ENCODE measurements at regions not wholly inside any gene's neighbourhood (a gene's known extent, or its start where the extent isn't known, plus 50 kb on each side); places are given as distances from the start of the nearest gene placed in this dataset.
"Not testable (repeated sequence)": the region's sequence is repeated elsewhere in the genome, so short reads cannot be mapped to it uniquely, and the experiment has no call there.

- DNase-seq (ENCODE audit: extremely low read depth, insufficient read length) = no peak
Observed at GRCh38 chr12:127169321-127170181, 1097.4 kb upstream of the TMEM132C start.

GRCh38 chr12:127170226-127171180 is 1096.5 kb upstream of the TMEM132C start:
- Histone ChIP-seq H3K27me3 (replicated peaks; ENCODE audit: control insufficient read depth, insufficient read depth, low read length) (no peaks in the 10 kb centered on the region), H3K36me3 (ENCODE audit: control insufficient read depth, insufficient read depth, low read length) (no peaks in the 10 kb centered on the region), H3K4me3 (replicated peaks; ENCODE audit: low read depth, low read length) (no peak overlapping the region)
- no peak for DNase-seq (ENCODE audit: extremely low read depth, insufficient read length)
- TF ChIP-seq CTCF (IDR thresholded peaks at IDR 0.05; ENCODE audit: insufficient read depth, low read length, poor library complexity, severe bottlenecking) = no peak

More at GRCh38 chr12:127169321-127170181, 1097.4 kb upstream of the TMEM132C start:
- no peak for TF ChIP-seq CTCF (IDR thresholded peaks at IDR 0.05; ENCODE audit: insufficient read depth, low read length, poor library complexity, severe bottlenecking)
- H3K4me3 ChIP-seq (replicated peaks; ENCODE audit: low read depth, low read length) = no peak overlapping the region
- no peaks in the 10 kb centered on the region for H3K36me3 ChIP-seq (ENCODE audit: control insufficient read depth, insufficient read depth, low read length)
- H3K27me3 ChIP-seq (replicated peaks; ENCODE audit: control insufficient read depth, insufficient read depth, low read length) = no peaks in the 10 kb centered on the region

- Histone ChIP-seq H3K27me3 (replicated peaks; ENCODE audit: control insufficient read depth, insufficient read depth, low read length) (no peaks in the 10 kb centered on the region), H3K36me3 (ENCODE audit: control insufficient read depth, insufficient read depth, low read length) (no peaks in the 10 kb centered on the region), H3K4me3 (replicated peaks; ENCODE audit: low read depth, low read length) (no peak overlapping the region)
- no peak for TF ChIP-seq CTCF (IDR thresholded peaks at IDR 0.05; ENCODE audit: insufficient read depth, low read length, poor library complexity, severe bottlenecking)
- DNase-seq (ENCODE audit: extremely low read depth, insufficient read length) = no peak
Observed at GRCh38 chr12:127172861-127173260, 1094.1 kb upstream of the TMEM132C start.

DNA sequence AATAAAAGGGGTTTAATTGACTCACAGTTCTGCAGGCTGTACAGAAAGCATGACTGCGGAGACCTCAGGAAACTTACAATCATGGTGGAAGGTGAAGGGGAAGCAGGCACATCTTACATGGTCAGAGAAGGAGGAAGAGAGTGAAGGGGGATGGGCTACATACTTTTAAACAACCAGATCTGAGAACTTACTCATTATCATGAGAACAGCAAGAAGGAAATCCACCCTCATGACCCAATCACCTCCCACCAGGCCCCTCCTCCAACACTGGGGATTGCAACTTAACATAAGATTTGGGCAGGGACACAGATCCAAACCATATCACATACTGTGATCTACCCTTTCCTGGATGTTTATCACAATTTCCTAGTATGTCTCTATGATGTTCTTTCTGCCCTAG is 1093.0 kb upstream of the TMEM132C start:
- not testable (repeated sequence) for H3K36me3 ChIP-seq (ENCODE audit: control insufficient read depth, insufficient read depth, low read length); H3K4me3 ChIP-seq (replicated peaks; ENCODE audit: low read depth, low read length); DNase-seq (ENCODE audit: extremely low read depth, insufficient read length); H3K27me3 ChIP-seq (replicated peaks; ENCODE audit: control insufficient read depth, insufficient read depth, low read length)

GRCh38 chr12:127174881-127175280 is 1092.1 kb upstream of the TMEM132C start:
- TF ChIP-seq CTCF (IDR thresholded peaks at IDR 0.05; ENCODE audit: insufficient read depth, low read length, poor library complexity, severe bottlenecking) = no peak
- no peak overlapping the region for H3K4me3 ChIP-seq (replicated peaks; ENCODE audit: low read depth, low read length)
- no peaks in the 10 kb centered on the region for H3K27me3 ChIP-seq (replicated peaks; ENCODE audit: control insufficient read depth, insufficient read depth, low read length)
- H3K36me3 ChIP-seq (ENCODE audit: control insufficient read depth, insufficient read depth, low read length) = no peaks in the 10 kb centered on the region
- DNase-seq (ENCODE audit: extremely low read depth, insufficient read length) = no peak

- Histone ChIP-seq H3K27me3 (replicated peaks; ENCODE audit: control insufficient read depth, insufficient read depth, low read length) (no peaks in the 10 kb centered on the region), H3K36me3 (ENCODE audit: control insufficient read depth, insufficient read depth, low read length) (no peaks in the 10 kb centered on the region), H3K4me3 (replicated peaks; ENCODE audit: low read depth, low read length) (no peak overlapping the region)
- no peak for DNase-seq (ENCODE audit: extremely low read depth, insufficient read length)
- no peak for TF ChIP-seq CTCF (IDR thresholded peaks at IDR 0.05; ENCODE audit: insufficient read depth, low read length, poor library complexity, severe bottlenecking)
Observed at GRCh38 chr12:127175361-127175760, 1091.6 kb upstream of the TMEM132C start.

Measured in GM06990 (cell line).